HG03066 (cell line): ENCODE measurements at regions not wholly inside any gene's neighbourhood (a gene's known extent, or its start where the extent isn't known, plus 50 kb on each side); places are given as distances from the start of the nearest gene placed in this dataset.

ENCODE experiments used
- ATAC-seq: cut with Tn5 transposase; IDR thresholded peaks from one replicate; pipeline ENCODE4 v1.9.1; 2021; ENCODE audit warnings: low read depth; ENCODE audit not compliant: unreplicated experiment

DNA sequence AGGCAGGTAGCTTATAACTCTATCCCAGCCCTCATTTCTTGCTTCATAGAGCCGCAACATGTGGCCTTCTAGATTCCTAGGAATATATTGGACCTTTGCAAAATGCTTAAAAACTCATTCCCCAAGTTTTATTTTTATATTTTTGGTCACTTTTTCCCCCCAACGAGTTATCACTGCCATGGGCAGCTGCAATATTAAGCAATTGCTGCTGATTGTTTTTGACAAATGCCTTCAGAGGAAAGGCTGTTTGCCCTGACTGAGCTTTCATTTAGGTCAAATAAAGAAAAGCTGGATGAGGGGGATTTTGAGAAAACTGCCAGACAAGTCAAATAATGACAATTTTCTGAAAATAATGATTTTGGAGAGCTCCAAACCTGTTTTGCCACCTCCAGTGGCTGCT lies 976.9 kb upstream of the MBL2 start:
- ATAC-seq = no peak

DNA sequence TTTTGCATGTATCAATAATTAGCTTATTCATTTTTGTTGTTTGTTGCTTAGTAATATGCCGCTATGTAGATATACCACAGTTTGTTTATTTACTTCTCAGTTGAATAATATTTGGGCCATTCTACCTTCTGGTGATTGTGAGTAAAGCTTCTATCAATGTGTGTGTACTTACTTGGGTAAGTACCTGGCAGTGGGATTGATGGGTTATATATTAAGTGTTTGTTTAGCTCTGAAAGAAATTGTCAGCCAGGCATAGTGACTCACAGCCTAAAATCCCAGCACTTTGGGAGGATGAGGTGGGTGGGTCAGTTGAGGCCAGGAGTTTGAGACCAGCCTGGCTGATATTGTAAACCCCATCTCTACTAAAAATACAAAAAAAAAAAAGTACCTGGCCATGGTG lies 975.7 kb upstream of the MBL2 start:
- ATAC-seq = no peak

DNA sequence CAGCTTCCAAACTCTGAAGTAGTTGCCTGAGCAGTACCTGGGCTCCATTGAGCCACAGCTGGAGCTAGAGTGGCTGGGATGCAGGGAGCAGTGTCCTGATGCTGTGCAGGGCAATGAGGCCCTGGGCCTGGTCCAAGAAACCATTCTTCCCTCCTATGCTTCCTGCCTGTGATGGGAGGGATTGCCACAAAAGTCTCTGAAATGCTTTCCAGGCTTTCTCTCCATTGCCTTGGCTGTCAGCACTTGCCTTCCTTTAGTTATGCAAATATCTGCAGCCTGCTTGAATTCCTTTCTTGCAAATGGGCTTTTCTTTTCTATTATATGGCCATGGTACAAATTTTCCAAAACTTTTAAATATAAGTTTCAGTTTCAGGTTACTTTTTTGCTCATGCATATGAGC lies 972.2 kb upstream of the MBL2 start:
- no peak for ATAC-seq

GRCh38 chr10:53744176-53744575 lies 971.6 kb upstream of the MBL2 start:
- no peak for ATAC-seq

GRCh38 chr10:53737132-53737531 lies 964.5 kb upstream of the MBL2 start:
- no peak for ATAC-seq

GRCh38 chr10:53726921-53727320 lies 954.3 kb upstream of the MBL2 start:
- ATAC-seq = no peak

GRCh38 chr10:53724581-53724980 lies 952.0 kb upstream of the MBL2 start:
- no peak for ATAC-seq

GRCh38 chr10:53719658-53720057 lies 947.1 kb upstream of the MBL2 start:
- ATAC-seq = no peak

DNA sequence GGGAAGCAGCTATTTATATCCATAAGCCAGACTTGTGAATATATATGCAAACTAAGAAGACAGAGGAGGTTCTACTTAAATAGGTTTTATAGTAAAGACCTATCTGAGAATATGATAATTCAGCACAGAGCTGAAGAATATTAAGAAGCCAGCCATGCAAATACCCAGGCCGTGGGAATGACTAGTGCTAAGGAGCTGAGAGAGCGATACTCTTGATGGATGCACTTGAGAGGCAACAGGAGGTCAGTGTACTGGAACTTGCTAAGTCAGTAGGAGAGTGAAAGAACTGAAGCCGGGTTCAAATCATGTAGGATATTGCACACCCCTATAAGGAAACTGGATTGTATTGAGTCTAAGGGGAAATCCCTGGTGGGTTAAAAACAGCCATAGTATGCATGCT lies 943.6 kb upstream of the MBL2 start:
- no peak for ATAC-seq

DNA sequence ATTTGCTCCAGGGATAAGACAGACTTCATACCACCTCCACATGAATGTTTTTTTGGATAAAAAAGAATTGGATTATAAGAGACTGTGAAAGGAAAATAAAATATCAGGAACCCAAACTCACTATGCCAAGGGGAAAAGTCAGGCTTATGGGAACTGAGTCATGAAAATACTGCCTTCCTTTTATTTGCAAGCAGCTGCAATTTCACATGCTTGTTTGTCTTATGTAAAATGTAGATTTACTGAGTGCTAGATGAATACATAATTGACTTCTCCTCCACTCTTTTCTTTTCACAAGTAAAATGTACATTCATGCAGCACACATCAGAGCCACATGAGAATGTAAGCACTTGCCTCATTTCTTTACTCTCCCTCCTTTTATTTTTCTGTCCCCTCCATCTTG lies 940.8 kb upstream of the MBL2 start:
- ATAC-seq = no peak

- ATAC-seq = no peak
Measured at GRCh38 chr10:53702489-53702888, 929.9 kb upstream of the MBL2 start.

- ATAC-seq = no peak
Measured at GRCh38 chr10:53701213-53701612, 928.6 kb upstream of the MBL2 start.

DNA sequence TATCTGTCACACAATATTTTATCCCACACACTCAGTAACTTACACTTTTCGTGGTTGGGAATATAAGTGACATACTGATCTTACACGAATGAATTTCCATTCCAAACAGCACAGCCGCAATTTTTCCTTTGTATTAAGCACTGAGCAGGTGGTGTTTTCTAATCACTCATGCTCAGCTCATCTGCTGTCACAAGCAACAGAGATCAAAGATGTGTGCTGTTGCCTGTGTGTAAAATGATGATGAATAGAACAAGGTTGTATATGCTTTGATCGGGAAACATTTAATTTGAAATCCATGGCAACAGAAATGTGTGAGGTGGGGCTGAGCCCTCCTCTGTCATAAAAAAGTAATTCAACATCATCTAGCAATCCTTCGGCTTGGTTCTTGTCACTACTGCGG lies 927.7 kb upstream of the MBL2 start:
- no peak for ATAC-seq

DNA sequence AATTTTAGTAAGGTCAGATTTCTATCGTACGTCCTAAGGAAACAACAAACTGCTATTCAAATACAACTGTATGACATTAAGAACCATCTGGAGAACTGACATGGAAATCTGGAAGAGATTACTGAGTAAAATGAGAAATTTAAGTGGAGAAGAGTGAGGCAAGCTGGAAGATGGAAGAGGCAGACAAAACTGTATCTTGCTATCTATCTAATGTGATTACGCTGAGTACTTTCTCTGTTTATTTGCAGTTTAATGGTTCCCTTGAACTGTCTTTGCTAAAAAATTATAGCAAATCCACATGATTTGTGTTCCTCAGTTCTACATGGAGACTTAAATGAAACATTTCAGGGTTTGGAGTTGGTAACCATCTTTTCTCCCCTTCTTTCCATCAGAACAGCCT lies 927.1 kb upstream of the MBL2 start:
- ATAC-seq = no peak

GRCh38 chr10:53699231-53699630 lies 926.6 kb upstream of the MBL2 start:
- ATAC-seq = no peak

GRCh38 chr10:53697038-53697437 lies 924.5 kb upstream of the MBL2 start:
- ATAC-seq = no peak

- ATAC-seq = no peak
Measured at GRCh38 chr10:53690524-53691240, 918.1 kb upstream of the MBL2 start.

- ATAC-seq = no peak
Measured at GRCh38 chr10:53687800-53688199, 915.2 kb upstream of the MBL2 start.

GRCh38 chr10:53682885-53683284 lies 910.3 kb upstream of the MBL2 start:
- ATAC-seq = no peak

GRCh38 chr10:53682458-53682857 lies 909.9 kb upstream of the MBL2 start:
- no peak for ATAC-seq

GRCh38 chr10:53679666-53680065 lies 907.1 kb upstream of the MBL2 start:
- ATAC-seq = no peak

DNA sequence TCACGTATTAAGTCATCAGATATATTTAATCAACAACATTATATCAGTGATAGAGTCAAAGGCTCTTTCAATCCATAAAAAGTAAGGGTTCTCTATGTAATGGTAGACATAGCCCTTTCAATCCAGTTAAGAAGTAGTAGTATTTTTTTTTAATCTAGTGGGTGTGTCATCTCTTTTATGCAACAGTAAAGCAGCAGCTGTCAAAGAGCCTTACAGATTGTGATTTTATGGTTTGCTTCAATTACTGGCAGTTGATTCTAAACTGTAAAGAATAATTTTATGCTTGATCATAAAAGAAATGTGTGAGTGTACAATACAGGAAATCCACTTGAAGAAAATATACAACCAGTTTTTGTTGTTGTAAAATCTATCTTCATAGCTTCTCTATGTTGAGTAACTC lies 902.6 kb upstream of the MBL2 start:
- ATAC-seq = no peak

DNA sequence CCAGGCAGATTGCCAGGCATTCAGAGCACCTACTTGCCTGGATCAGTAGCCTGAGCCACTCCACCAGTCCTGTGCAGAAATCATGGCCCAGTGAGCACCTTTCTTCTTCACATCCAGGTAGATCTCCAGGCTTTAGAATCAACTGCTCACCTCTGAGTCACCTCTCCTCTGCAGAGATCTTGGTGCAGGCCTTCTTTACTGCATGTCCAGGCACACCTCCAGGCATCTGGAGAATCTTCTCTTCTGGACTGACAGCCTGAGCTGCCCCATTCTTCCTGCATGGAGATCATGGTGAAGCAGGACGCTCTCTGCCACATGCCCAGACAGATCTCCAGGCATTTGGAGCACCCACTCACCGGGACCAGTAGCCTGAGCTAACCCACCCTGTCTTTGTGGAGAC lies 894.5 kb upstream of the MBL2 start:
- no peak for ATAC-seq
